NCI-H1417 treated with DMSO at 0.1 percent for 48 hours (cell line): ENCODE measurements at regions not wholly inside any gene's neighbourhood (a gene's known extent, or its start where the extent isn't known, plus 50 kb on each side); places are given as distances from the start of the nearest gene placed in this dataset.

ENCODE experiments used
- DNase-seq: peaks from one replicate; lab custom pipeline; 2025; lab: John Stamatoyannopoulos, UW

DNA sequence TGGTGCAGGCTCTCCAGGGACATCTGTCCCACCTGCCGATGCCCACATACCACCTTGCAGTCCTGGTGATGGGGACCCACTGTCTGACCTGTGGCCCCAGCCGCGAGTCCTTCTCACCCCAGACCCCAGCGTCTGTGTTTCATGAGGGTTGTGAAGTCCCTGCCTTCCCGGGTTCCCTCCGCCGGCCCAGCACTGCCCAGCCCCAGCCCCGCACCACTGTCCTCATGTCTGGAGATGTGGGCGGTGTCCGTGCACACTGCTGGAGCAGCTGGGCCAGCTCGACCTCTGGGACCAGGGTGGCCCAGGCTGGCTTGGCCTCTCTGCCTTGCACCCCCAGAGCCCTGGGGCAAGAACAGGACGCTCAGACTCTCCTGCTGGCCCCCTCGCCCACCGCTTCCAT is 199.5 kb upstream of the CIBAR2 start:
- no peak for DNase-seq

DNA sequence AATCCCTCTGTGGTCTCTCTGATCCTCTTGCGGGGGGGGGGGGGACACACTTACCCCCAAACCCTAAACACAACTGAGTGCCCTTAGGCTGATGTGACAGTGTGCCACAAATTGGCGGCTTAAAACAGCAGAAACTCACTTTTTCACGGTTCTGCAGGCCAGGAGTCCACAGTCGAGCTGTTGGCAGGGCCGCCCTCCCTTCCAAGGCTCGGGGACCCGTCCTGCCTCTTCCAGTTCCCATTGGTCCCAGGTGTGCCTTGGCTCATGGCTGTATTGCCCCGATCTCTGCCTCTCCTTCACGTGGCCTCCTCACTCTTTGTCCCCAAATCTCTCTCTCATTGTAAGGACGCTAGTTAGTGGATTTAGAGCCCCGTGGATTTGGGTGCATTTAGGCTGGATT is 199.9 kb upstream of the CIBAR2 start:
- DNase-seq = no peak

DNA sequence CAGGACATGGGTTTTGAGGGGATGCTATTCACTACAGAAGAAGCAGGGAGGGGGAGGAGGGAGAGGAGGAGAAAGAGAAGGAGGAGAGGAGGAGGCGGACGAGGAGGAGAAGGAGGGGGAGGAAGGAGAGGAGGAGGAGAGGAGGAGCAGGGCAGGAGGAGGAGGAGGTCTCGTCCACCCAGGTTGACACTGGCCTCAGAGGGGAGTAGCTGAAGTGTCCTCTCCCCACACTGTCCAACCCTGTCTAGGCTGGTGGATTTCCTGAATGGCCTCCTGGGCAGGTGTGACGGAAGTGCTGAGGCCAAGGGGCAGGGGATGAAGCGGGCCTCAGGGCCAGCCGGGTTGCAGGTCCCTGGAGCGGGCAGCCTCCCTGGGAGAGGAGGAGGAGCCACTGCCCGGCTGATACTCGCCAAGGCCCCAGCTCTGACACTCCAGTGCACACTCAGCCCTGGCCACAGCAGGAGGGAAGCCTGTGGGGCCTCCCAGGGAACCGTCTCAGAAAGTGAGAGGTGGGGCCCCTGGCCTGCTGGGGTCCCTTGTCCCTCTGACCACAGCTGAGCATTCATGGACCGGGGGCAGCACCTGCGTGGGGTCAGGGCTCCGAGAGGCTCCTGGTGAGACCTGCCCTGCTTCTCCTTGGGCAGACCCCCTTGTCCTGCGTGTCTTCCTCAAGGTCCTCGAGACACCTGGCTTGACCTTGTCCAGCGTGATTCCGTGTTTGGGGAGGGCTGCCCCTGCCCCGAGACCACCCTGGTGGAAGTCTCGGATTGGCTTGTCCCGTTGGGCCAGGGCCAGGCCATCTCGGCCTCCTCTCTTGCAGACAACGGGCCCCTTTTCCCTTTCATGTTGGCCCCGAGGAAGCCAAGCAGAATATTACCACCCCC is 200.6 kb upstream of the CIBAR2 start:
- no peak for DNase-seq

DNA sequence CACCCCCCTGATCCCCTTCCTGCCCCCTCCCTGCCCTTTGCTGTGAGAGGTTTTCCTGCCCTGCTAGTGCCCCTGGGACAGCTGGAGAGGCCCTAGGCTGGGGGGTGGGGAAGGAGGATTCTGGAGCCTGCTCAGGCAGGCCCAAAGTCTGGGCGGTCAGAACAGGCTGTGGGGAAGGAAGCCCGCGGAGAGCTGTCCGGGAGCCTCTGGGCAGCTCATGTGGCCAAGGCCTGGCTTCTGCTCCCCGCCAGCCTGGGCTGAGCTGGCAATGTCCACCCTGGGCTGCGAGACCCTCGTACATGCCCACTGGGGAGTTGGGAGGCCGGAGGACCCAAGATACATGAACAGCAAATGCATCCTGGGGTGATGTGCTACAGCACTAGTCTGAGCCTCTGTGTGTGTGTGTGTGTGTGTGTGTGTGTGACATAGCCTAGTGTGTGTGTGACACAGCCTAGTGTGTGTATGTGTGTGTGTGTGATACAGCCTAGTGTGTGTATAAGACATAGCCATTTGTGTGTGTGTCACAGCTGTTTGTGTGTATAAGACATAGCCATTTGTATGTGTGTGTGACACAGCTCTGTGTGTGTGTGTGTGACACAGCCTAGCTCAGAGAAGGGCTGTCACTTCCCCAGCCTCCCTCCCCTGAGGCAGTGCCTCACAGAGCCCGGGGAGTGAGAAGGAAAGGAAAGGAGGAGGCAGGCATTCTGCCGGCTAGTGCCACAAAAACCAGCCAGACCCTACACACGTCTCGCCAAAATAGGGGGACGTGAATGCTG is 201.4 kb upstream of the CIBAR2 start:
- DNase-seq = no peak

DNA sequence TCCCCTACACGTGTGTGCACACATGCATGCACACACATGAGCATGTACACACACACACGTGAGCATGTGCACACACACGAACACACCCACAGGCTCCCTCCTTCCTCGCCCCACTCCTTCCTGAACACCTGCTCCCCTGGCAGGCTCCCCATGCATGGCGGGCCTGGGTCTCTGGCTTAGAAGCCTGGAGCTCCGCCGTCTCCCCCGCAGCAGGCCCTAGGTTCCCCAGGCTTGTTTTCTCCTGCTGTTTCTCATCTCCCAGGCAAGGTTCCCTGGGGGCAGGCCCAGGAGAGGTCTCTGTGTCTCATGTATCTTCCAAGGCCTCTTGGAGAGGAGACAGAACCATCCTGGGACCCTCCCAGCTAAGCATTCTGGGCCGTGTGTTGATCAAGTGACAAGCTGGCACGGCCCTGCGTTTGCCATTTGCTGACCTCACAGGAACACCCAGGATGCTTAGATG is 202.3 kb upstream of the CIBAR2 start:
- no peak for DNase-seq

DNA sequence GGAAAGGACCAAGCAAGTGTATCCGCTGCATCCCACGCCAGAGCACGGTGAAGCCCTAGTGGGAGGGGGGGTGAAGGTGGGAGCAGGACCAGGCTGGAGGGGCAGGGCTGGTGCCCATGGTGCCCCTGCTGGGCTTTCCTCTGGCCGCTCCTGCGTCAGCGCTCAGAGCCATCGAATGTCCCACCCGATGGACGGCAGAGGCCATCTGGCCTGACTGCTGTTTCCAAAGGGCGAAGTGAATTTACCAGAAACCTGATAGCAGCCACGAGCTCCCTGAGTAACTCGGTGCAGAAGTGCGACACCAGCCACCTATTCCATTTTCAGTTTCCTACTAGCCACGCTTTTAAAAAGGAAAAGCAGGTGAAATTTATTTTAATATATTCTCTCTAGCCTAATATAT is 203.6 kb upstream of the CIBAR2 start:
- DNase-seq = no peak

DNA sequence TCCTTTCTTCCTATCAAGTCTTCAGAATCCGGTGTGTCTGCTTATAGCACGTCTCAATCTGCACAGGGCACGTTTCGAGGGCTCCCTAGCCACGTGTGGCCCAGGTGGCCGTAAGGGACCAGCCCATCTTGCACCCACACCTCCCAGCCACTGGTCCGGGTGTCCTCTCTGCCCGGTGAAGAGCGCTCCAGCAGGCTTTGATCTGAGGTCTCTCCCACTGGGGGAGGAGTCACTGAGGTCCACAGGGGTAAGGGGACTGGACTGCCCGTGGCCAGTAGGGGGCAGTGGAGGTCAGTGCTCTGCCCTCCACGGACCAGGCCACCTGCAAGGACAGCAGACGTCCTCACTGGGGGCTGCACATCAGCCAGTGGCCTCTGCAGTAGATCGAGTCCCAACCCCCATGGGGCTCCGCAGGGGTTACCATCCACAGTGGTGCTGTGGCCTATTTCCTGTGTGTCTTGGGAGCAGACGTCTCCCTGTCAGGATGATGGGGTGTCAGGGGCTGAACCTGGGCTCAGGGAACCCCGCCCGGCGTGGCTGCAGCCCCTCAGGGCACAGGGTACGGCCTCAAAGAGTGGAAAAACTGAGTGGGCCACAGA is 204.1 kb upstream of the CIBAR2 start:
- no peak for DNase-seq

DNA sequence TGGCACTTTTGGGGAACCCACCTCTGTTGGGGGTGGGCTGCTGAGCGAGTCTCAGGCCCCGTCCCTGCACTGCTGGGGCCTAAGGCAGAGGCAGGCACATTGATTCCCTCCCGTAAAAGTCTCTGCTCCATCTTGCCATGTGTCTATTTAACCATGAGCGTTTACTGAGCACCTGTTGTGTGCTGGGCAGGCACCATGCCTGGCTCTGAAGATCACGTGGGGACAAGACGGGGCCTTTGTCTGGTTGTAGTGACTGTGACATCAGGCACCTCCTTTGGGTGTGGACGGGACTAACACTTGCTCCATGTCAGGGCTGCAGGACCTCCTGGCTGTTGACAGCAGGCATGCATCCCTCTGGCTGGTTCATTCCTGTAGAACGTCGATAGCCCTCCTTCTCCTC is 204.7 kb upstream of the CIBAR2 start:
- no peak for DNase-seq

DNA sequence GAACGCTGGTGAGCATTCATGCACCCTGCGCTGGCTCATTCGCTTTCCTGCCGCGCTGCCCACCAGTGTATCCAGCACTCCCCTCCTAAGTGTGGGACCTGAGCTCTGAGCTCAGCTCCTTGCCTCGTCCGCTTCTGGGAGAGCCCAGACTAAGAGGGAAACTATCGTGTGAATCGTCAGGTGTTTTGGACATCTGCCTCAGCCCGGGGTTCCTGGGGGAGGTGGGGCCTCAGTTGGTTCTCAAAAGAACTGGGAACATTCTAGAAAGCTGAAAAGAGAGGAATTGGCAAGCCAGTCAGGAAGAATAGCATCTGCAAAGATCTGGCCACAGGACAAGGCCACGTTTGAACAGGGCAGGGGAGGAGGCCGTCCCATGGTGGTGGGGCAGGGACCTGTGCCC is 205.4 kb upstream of the CIBAR2 start:
- DNase-seq = no peak

DNA sequence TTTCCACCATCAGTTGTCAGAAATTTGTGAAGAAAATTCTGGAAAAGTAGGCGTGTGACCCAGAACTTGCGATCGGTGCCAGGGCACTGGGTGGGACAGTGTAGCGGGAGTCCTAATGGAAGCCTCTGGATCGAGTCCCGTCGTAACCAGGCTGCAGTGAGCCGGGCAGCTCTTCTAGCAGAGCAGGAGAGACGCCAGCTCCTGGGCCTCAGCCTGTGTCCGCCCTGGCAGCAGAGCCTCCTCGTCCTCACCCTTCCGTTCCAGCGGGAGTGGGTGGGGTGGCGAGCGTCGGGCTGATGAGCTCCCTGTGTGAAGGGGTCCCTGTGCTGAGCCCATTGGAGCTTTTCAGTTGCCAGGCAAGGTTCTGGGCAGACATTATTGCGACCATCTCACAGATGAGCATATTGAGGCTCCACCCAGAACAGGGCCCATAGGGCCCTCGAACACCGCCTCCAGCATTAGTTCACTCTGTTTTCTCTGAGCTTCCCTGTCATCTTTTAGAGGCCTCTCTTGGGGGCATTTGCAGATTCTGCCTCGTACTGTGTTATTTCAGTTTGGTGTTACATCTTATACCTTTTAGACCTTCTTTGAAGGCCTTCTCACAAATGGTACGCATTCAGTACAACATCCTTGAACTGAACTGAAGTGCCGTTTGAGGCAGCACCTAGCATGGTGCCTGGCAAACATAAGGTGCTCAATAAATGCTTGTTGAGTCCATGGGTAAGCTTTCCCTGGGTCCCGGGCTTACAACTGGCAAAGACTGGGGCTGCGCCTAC is 207.1 kb upstream of the CIBAR2 start:
- DNase-seq = no peak

DNA sequence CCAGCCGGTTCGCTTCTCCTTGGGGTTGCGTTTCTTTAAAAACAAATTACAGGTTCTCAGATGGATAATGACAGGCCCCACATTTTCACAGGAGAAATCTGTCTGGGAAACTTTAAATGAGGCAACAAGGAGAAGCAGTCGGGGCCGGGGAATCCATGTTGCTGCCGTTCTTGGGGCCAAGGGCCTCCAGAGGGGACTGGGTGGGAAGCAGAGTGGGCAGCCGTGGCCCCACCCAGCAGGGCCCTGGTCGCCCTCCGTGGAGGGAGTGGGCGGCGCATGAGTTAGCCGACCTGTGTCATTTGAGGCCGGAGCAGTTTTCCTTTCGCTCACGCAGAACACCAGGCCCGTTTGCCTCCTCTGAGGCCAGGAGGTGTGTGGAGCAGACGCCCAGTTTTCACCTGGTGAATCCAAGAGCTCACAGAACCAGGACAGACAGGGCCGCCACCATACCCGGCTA is 207.7 kb upstream of the CIBAR2 start:
- no peak for DNase-seq

DNA sequence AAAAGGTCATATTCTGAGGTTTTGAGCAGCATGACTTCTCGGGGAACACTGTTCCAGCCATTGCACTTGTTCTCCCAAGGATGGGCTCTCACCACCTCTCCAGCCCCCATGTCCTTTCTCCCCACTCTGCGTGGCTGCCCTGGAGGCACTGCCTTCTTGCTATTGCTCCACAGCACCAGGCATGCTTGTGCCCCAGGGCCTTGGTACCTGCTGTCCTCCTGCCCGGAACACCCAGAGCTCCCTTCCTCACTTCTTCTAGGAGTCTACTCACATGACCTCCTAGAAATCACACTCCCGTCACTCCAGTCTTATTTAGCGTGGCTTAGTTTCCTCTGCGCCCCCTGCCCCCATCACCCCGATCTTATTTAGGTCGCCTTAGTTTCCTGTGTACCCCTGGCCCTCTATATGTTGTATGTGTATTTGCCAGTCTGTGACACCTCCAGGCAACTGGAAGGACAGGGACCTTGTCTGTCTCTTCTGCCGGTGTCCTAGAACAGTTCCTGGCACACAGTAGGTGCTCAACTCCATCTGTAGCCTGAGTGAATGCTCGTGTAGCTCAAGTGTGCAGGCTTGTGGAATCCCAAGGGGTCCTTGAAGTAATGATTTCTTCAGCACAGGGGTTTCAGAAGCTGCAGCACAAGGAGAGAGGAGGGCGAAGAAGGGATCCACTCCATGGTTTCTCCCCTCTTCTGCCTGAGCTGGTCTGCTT is 208.6 kb upstream of the CIBAR2 start:
- DNase-seq = no peak

DNA sequence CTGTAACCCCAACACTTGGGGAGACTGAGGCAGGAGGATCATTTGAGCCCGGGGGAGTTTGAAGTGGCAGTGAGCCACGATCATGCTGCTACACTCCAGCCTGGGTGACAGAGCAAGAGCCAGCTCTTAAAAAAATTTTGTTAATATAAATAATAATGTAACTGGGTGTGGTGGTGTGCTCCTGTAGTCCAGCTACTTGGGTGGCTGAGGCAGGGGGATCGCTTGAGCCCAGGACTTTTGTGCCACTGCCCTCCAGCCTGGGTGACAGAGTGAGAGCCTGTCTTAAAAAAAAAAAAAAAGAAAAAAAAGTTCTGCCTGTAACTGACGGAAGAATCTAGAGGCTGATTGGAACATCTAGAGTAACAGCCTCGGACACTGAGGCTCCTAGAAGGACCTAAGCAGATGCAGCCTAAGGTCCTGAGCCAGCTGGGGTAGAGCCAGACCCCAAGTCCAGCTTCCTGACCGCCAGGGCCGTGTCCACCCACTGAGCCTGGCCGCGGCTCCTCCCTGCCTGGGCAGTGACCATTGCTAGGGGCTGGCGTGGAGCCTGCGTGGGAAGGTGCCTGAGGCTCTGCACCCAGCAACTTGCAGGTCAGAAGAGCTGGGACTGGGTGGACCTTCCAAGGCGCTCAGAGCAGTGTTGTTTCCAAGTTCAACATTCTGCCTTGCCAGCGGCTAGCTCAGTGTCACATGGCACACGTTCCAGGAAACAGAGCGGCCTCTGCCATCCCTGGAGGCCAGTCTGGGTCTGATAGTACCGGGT is 209.4 kb upstream of the CIBAR2 start:
- no peak for DNase-seq

DNA sequence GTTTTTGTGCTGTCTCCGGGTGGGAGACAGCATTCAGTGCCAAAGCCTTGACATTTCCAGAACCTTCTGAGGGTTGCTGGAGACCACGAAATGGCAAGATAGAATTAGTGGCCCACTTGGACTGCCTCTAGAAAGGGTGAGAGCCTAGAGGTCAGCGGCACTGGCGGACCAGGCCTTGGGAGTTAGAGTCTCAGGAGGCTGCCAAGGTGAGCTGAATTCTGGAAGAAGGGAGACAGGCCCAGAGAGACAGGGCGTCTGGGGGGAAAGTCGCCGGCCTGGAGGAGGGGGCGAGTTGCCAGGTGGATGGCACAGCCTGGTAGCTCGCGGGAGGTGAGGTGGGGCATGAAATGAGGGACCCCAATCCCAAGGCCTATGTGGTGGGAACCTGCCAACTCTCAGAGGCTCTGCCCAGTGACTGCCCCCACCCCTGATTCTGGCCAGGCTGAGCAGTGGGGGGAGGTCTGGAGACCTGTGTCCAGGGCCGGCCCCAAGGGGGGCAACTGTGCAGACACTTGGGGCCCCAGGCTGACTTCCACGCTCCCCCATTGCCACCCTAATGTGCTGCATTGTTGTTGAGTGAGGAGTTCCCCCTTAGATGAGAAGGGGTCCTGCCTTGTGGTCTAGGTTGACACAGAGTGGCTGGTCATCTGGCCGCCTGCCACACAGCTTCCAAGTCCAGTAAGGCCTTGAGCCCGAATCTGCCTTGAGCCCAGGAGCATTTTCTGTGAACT is 211.1 kb upstream of the CIBAR2 start:
- no peak for DNase-seq

DNA sequence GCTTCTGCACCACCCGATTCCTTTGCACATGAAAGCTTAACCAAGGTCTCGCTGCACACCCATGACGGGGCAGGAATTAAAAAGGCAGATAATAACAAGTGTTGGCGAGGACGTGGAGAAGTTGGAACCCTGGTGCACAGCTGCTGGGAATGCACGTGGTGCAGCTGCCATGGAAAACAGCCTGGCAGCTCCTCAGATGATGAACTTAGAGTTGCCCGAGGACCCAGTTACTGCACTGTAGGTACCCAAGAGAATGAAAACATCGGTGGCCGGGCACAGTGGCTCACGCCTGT is 211.6 kb upstream of the CIBAR2 start:
- no peak for DNase-seq

DNA sequence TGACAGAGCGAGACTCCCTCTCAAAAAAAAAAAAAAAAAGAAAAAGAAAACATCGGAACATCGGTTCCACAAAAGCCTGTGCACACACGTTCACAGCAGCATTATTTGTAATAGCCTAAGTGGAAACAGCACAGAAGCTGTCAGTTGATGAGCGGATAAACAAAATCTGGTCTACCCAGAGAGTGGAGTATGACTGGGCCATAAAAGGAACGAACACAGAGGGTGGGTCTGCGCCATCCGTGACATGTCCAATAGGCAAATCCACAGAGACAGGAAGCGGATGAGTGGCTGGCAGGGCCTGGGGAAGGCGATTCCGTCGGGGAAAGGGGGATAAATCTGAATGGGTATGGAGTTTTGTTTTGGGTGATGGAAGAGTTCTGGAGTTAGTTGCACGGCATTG is 212.2 kb upstream of the CIBAR2 start:
- no peak for DNase-seq

DNA sequence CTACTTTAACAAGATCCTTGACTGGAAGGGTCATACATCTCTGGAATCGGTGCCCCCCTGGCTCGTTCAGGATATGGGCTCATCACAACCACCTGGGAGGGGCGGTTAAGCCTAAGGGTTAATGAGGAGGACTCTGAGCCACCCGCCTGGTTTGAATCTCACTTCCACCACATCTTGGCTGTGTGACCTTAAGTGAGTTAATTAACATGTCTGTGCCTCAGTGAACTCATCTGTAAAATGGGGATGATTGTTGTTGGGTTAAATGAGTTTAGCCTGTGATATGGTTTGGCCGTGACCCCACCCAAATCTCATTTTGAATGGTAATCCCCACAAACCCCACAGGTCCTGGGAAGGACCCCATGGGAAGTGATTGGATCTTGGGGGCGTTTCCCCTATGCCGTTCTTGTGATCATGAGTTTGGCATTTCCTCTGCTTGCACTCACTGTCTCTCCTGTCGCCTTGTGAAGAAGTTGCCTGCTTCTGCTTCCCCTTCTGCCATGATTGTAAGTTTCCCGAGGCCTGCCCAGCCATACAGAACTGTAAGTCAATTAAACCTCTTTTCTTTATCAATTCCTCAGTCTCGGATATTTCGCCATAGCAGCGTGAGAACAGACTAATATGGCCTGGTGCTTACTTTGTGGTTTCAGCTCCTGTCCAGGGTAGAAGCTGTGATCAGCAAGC is 214.0 kb upstream of the CIBAR2 start:
- DNase-seq = no peak

DNA sequence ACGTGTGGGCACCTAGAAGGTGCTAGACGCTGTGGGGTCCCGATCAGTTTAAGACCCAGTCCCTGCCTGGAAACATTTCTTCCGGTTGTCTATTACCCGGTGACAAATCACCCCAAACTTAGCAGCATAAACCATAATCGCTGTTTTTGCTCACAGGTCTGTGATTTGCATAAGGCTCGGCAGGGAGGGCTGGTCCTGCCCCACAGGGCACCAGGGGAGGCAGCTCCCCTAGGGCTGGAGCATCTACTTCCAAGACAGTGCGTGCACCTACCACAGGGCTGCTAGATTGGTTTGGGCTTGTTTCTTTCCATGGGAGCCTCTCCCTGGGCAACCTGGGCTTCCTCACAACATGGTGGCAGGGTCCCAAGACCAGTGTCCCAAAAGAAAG is 214.5 kb upstream of the CIBAR2 start:
- DNase-seq = no peak
